Kidney capillary endothelial cell (primary cell): ENCODE measurements at regions not wholly inside any gene's neighbourhood (a gene's known extent, or its start where the extent isn't known, plus 50 kb on each side); places are given as distances from the start of the nearest gene placed in this dataset.
A peak's percentile ranks its signal among the peaks of the same experiment; 100 is the strongest.

Experiments
- DNase-seq: peaks from one replicate; pipeline ENCODE4 v3.0.0-alpha.2; 2018; ENCODE audit warnings: low spot score

DNA sequence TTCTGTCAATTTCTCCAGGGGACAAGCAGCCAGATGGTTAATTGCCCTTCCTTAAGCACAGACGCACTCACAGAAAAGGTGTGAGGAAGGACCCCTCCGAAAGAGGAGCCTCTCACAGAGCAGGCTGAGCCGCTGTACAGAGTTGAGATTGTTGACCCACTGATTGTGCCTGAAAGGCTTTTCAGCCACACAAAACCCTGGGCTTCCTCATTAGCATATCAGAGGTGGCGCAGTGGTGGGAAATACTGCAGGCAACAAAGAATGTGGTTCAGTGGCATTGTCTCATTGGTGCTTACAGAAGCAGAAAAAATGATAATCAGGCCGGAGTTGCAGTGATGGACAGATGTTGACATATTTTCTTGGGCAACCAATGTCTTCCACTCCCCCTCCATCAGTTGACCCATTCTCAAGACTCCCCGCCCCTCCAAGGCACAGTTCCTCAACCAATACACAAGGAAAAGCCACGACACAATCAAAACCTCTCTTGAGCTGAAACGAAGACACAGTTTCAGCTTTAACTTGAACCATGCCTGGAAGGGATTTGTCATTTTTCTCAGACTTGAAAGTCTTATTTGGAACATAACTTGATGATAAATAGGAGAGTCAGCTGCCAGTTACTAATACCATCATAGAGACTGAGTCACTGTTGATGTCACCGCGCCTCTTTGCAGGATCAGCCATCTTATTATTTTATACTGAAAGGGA lies 53.1 kb downstream of the ATXN3L start:
- DNase-seq: no peak

DNA sequence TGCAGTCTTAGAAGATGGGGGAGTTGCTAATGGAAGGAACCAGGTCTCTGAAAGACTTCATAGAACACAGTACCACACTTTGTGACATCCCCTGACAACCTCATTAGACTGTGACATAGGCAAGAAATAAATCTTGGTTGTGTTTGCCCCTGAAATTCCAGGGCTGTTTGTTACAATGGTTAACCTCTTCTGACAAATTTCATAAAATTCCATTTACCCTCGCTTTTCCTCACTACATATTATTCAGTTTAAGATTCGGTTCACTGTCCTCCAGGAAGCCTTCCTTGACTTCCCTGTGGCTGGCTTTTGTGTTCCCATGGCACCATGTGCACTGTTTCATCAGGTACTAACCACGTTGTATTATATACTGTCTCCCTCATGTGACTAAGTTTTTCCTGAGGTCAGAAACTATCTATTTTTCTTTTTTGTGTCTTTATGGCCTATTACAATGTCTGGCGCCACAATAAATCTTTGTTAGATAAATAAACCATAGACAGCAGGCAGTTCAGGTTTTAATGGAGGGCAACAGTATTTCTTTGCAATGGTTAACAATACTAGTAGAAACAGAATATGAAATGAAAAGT lies 54.2 kb downstream of the ATXN3L start:
- no peak for DNase-seq

DNA sequence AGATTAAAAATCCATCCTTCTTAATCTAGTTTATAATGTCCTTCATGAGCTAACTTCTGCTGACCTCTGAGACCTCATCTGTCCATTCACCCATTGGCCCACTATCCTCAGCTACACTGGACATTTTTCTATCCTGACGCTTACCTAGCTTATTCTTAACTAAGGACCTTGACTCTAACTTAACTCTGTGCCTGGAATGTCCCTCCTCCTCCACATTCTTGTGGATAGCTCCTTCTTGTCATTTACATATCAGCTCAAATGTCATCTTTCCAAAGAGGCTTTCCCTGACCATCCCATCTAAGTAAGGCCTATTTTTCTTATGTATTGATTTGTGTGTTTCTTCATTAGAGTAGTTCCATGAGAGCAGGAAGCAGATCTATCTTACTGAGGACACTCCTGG lies 54.7 kb downstream of the ATXN3L start:
- DNase-seq: no peak

DNA sequence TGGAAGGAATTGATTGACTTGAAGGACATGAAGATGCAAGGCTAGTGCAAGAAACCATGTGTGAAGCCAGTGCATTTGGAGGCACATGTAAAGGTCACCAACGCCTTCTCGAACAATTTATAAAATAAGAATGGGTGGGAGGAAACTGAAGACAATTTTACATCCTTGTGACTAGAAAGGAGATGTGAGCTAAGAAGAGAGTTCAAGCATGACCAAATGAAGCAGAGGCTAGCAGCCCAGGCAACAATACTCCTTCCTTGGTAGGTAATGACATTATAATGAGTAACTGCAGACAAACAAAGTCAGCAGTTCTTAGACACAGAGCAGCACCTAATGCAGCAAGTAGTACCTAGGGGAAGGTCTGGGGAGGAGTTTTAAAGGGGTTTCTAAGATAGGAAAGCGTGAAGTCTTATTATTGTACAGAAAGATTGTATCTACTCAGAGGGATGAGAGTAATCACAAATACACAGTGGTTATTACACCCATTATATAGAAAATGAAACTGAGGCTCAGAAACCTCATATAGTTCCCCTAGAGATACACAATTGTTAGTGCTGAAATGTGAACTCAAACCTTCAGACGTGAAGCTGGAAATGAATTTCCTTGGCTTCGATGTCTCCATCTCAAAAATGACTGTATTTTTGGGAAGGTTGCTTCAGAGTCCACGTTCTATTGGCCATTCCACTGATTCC lies 56.1 kb downstream of the ATXN3L start:
- no peak for DNase-seq

DNA sequence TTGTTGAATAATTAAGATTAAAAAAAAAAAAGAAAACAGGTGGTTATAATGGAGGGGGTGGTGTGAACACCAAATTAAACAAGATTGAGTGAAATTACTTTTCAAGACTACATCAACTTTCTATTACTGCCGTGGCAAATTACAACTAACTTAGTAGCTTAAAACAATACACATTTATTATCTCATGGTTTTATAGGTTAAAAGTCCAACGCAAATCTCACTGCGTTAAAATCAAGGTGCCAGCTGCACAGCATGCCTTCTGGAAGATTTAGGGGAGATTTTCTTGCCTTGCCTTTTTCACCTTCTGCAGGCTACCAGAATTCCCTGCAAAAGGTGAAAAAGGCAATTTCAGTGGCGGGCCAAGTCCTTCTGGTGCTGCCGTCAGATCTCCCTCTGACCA lies 58.5 kb downstream of the ATXN3L start:
- no peak for DNase-seq

DNA sequence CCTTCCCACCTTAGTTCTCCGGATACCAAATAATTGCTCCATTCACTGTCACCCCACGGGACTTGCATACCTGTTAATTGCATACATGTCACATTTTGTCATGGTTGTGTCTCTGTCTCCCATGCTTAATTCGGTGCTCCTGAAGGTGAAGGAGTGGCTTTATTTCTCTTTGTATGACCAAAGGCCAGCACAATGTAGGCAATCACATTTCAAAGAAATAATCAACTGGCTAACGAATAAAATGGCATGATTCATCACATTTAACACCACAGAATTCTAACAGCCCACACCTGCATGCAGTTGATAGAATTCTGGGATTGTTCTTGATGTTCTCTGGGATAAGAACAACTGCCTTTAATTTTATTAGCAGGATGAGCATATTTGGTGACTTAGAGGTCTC lies 59.3 kb downstream of the ATXN3L start:
- DNase-seq: no peak

DNA sequence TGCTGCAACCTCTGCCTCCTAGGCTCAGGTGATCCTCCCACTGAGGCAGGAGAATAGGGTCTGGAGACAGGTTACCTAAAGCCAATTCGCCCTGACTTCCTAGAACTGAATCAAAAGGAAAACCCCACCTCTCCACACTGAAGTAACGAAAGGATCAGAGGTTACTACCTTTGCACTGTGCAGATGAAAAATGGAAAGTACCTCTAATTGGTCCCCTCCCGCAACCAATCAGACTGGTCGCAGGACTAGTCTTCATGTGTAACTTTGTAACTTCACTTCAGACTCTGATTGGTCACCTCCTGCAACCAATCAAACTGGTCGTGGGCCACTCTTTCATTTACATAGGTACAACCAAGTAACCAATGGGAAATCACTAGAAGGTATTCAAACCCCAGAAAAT lies 61.1 kb downstream of the ATXN3L start:
- no peak for DNase-seq

DNA sequence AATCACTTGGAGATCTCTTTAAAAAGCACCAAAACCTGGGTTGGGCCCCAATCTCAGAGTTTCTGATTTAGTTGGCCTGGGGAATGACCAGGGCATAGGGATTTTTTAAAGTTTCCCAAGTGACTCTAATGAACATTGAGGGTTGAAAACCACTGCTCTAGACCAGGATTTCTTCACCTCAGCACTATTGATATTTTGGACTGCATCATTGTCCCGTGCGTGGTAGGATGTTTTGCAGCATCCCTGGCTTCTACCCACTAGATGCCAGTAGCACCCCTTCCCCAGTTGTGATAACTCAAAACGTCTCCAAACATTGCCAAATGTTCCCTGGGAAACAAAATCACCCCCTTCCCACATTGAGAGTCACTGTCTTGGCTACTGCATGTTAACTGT lies 61.8 kb downstream of the ATXN3L start:
- DNase-seq: no peak

DNA sequence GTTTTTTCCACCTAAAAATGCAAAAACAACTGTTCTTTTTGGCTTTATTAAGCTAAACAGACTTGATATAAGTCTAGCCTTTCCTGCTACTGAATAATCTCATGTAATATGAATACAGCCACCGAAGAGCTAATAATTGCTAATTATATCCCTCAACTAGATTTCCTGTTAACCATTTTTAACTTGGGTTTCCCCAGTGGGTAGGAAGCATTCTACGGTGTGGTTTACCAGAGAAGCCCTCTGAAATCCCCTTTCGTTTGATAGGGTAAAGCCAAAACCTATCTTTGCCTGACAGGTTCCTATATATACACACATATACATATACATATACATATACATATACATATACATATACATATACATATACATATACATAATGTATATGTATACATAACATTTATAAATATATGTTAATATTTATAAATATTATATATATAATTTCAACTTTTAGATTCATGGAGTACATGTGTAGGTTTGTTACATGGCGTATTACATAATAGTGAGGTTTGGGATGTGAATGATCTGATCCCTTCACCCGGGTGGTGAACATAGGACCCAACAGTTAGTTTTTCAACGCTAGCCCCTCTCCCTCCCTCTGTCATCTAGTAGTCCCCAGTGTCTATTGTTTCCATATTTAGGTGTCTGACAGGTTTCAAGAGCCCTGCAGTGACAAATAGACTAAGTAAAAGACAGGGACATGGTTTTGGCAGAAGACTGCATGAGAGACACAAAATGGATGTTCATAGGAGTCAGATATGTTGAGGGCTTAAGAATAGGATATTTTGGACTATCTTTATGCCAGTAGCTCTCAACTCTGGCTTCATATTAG lies 62.4 kb downstream of the ATXN3L start:
- DNase-seq: no peak

DNA sequence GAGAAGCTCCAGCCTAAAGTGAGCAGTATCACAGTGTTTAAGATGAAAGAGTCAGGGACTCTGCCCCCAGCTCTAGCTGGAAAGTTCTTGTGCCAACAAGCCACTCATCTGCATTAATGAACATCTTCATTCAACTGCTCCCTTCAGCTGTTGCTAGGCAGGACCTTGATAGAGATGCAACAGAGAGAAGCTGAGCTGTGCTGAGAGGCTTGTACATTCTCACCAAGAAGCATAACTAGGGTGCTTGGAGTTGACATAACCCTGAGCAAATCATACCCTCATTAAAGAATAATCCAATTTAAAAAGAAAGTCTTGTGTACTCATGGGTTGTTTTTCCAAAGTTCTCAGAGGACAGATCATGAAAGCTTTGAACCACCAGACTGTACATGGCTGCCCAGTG lies 63.2 kb downstream of the ATXN3L start:
- DNase-seq: no peak

DNA sequence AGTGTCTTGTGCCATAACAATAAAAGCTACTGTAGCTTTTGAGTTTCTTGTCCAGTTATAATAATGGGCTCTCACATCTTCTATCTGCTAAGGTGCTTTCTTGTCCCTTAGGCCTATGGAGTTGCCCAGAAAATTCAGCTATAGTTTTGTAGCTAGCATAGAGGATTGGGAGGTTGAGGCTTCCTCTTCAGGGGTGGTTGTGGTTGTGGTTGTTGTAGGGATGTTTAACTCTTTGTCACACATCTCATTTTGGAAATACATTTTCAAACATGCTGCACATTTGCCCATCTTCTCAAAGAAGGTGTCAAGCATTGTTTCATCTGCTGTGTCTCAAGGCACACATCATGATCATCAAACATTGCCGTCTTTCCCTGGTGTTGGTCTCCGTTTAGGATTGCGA lies 65.0 kb downstream of the ATXN3L start:
- DNase-seq: no peak

DNA sequence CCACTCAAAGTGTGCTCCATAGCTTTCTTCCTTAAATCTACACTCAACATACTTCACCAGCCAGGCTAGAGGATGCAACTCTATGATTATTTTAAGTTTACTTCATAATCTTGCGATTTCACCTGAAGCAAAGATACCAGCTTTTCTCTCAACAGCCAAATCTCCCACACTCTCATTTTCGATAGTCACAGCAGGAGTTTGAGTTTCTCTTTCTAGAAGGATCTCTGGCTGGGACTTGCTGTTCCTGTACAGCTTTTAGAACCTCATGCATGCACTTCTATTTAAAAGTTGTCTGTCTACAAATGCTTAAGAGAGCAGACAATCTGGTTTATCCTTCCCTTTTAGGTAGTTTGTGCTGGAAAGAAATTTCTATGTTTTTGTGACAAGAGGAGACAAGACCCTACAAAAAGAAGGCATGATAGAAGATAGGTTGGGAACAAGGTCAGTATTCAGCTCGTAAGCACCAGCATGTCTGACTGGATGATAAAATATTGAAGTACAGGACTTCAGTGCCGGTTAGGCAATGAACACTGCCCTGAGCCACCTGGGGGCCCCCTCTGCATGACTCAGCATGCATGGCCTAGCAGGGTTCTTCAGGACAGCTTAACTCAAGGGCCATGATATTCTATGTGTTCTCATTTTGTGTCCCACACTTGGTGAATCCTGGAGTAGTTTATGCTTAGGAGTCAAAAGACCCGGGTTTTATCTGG lies 65.6 kb downstream of the ATXN3L start:
- no peak for DNase-seq

DNA sequence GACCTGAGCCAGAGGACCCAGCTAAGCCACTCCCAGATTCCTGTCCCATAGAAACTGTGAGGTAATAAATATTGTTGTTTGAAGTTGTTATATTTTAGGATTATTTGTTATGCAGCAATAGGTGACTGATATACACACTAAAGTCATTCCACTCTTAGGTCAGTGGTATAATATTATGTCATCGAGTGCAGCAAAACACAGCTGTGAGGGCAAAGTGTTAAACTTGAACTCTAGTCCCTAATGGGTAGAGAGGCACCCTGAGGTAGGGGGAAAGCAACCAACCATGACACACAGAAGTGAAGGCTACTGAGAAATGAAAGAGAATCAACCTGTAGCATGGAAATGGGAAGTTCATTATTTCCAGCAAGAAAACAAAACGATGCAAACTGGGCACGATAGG lies 66.6 kb downstream of the ATXN3L start:
- no peak for DNase-seq

DNA sequence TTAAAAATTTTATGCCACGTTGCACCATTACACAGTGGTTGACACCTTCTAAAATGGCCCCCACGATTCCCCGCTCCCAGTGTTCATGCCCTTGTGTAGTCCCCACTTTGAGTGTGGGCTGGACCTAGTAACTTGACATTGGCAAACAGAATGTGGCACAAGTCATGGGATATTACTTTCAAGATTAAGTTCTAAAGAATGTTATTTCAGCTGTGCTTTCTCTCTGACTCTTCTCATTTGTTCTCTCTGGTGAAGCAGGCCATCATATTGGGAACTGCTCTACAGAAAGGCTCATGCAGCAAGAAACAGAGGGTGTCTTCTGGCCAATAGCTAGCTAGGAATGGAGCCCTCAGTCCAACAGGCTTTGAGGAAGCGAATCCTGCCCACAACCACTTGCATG lies 67.1 kb downstream of the ATXN3L start:
- DNase-seq: no peak

DNA sequence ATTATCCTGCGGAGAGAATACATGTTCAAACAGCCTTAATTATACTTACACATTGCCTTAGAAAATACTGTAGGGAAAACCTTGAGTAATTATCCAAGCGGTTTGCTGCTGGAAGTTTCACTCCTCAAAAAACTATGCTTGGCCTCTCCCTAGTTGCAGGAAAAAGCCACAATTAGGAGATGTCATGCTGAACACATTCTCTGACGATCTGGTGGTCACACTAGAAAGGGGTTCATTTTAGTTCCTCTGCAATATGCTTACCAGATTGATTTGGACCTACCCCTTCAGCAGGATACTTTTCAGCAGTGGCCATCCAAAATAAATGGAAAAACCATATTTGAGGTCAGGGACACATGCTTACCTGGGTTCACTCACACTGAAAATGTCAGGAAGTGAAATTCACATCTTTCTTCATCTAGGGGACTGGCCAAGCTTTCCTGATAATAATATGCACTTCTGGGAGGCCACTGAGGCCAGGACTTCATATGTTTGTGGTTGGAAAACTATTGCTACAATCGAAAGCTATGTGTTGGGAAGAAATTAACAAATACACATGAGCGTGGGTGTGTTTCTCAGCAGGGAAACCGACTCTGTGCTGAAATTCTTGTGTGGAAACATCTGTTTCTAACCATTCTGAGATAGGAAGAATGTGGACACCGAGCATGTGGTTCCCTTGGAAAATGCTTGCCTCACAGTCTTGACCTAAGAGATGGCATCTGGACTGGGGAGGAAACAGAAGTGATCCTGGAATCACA lies 68.8 kb downstream of the ATXN3L start:
- peak; percentile 1 for DNase-seq

DNA sequence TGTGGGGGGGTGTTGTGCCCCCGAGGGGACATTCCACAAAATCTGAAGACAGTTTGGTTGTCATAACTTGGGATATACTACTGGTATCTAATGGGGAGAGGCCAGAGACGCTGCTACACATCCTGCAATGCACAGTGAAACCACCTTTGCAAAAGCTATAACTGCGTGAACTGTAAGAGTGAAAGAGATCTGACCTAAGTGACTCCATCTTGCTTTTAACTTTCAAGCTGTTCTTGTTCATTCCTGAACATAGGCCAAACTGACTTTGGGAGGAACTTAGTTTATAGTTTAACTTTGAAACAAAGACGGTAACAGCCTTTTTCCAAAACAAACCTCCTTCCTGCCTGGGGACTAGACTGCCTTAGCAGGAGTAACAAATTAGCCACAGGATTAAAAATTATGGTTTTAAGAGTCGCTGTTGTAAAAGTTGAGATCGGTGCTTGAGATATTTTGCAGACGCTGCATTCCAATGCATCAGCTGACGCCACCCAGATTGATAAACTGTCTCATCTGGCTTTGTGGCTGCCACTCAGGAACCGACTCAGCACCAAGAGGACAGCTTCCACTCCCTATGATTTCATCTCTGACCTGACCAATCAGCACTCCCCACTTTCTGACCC lies 70.9 kb downstream of the ATXN3L start:
- no peak for DNase-seq

DNA sequence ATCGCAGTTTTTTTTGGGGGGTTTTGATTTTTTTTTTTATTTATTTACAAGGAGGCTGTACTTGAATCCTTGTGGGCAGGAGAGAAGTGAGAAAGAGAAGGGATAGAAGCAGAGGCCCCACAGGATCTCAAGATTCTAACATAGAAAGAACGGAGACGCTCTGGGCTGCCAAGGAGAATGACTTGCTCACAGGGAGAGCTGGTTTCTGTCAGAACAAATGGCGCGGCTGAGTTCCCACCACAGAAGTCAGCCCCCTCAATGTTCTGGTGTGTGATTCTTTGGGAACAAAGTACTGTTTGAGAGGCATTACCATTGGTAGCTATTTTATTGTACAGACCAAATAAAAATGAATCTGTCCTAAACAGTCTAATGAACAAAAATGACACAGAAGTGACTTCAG lies 80.6 kb downstream of the ATXN3L start:
- no peak for DNase-seq

DNA sequence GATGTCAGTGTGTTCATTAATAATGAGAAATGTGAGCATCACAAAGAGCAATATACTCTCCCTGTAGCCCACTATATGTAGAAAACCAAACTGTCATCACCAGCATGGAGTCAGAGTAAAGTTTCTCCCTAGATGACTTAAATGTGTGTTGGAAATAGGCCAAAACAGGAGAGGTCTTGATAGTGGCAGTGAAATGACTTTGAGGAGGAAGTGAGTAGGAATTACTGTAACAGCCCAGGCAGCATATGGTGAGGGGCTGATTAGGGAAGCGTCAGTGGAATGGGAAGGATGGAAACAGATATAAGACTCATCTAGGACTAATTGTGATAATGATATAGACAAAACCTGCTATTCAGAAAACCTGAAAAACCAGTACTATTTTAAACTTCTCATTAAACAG lies 83.9 kb downstream of the ATXN3L start:
- peak; percentile 46 for DNase-seq

DNA sequence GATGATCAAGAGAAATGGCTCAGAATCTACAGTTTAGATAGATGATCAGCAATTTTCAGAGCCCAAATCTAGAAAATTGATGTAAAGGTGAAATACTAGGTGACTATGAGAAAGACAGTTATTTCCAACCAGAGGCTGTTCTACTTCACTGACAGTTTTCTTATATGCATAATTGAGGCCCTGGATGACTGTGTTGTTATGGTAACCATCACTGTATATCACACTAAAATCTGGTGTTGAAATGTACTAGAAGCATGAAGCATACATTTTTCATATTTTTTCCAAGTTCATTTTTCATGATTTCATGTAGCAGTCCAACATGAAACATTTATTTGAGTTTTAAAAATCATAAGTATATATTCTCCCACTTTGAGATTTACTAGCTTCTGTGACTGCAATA lies 87.4 kb downstream of the ATXN3L start:
- no peak for DNase-seq

DNA sequence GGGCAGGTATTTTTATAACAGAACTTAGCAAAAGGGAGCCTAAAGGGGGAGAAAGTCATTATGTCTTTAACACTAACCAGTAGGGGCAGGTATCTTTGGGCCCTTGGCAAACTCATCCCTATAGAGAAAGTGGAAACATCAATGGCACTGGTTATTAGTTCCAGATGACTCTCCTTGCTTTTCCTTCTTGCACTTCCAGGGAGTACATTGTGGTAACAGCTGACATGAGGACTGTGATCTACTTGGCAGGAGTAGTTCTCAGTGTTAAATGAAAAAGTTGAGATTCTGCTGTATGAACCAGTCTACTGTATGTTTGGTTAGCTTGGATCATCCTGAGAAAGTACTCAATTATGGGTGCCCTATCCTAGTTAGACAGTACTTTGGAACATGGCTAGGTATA lies 93.6 kb downstream of the ATXN3L start:
- no peak for DNase-seq
